Neural progenitor cell (in vitro differentiated cells): ENCODE measurements at regions not wholly inside any gene's neighbourhood (a gene's known extent, or its start where the extent isn't known, plus 50 kb on each side); places are given as distances from the start of the nearest gene placed in this dataset.

Source experiments
- DNase-seq: peaks from one replicate; pipeline ENCODE4 v3.0.0-alpha.2; 2016; ENCODE audit warnings: low spot score
- H2AFZ ChIP-seq: fragments of 200-600 bp; sonication (generic); replicated peaks from 2 replicates; pipeline ENCODE4 v1.6.1; 2016; ENCODE audit warnings: antibody characterized with exemption
- H3F3A ChIP-seq: fragments of 200-600 bp; sonication (generic); 2 replicates; pipeline ENCODE4 v1.6.1; 2016; ENCODE audit warnings: antibody characterized with exemption, low read depth
- H3K27ac ChIP-seq: fragments of 200-600 bp; sonication (generic); 2 replicates; pipeline ENCODE4 v1.5.1; 2016; ENCODE audit warnings: mild to moderate bottlenecking
- H3K27me3 ChIP-seq: fragments of 200-600 bp; sonication (generic); 2 replicates; pipeline ENCODE4 v1.6.1; 2016; ENCODE audit warnings: mild to moderate bottlenecking, moderate library complexity
- H3K36me3 ChIP-seq: fragments of 200-600 bp; sonication (generic); 2 replicates; pipeline ENCODE4 v1.5.1; 2016
- H3K4me1 ChIP-seq: fragments of 200-600 bp; sonication (generic); 2 replicates; pipeline ENCODE4 v1.6.1; 2016; ENCODE audit warnings: mixed run types
- H3K4me2 ChIP-seq: fragments of 200-600 bp; sonication (generic); 2 replicates; pipeline ENCODE4 v1.6.1; 2016
- H3K4me3 ChIP-seq: fragments of 200-600 bp; sonication (generic); 2 replicates; pipeline ENCODE4 v1.5.1; 2016
- H3K79me2 ChIP-seq: fragments of 200-600 bp; sonication (generic); 2 replicates; pipeline ENCODE4 v1.6.1; 2016; ENCODE audit warnings: low read depth
- H3K9ac ChIP-seq: fragments of 200-600 bp; sonication (generic); 2 replicates; pipeline ENCODE4 v1.6.1; 2016
- H3K9me3 ChIP-seq: fragments of 200-600 bp; sonication (generic); 2 replicates; pipeline ENCODE4 v1.5.1; 2016; ENCODE audit warnings: low read depth
- H4K20me1 ChIP-seq: fragments of 200-600 bp; sonication (generic); 2 replicates; pipeline ENCODE4 v1.6.1; 2016; ENCODE audit warnings: low read depth
- H3K27ac Mint-ChIP-seq: 3 replicates; pipeline ENCODE4 v1.8.0; 2021; ENCODE audit warnings: mixed read lengths
- H3K27me3 Mint-ChIP-seq: 2 replicates; pipeline ENCODE4 v1.8.0; 2022; ENCODE audit warnings: low read depth, mild to moderate bottlenecking, inconsistent platforms, moderate library complexity, mixed read lengths; ENCODE audit not compliant: insufficient read depth
- H3K36me3 Mint-ChIP-seq: 3 replicates; pipeline ENCODE4 v1.8.0; 2021; ENCODE audit warnings: mixed read lengths
- H3K4me1 Mint-ChIP-seq: 3 replicates; pipeline ENCODE4 v1.8.0; 2021; ENCODE audit warnings: mixed read lengths
- H3K4me3 Mint-ChIP-seq: 3 replicates; pipeline ENCODE4 v1.8.0; 2021; ENCODE audit warnings: mild to moderate bottlenecking, moderate library complexity, mixed read lengths
- H3K9me3 Mint-ChIP-seq: 3 replicates; pipeline ENCODE4 v1.8.0; 2020; ENCODE audit warnings: mixed read lengths
- EZH2 ChIP-seq: fragments of 200-600 bp; sonication (generic); IDR thresholded peaks from 2 replicates; pipeline ENCODE4 v1.6.1; 2017; ENCODE audit warnings: antibody characterized with exemption, mild to moderate bottlenecking, moderate library complexity
- EZH2phosphoT487 ChIP-seq: fragments of 200-600 bp; sonication (generic); IDR thresholded peaks from 2 replicates; pipeline ENCODE4 v1.6.1; 2017; ENCODE audit warnings: antibody characterized with exemption
- TF ChIP-seq, protein P1 (sequence below): fragments of 200-600 bp; sonication (generic); IDR thresholded peaks from 2 replicates; pipeline ENCODE4 v1.5.1; 2017; ENCODE audit warnings: antibody characterized with exemption, mild to moderate bottlenecking

DNA sequence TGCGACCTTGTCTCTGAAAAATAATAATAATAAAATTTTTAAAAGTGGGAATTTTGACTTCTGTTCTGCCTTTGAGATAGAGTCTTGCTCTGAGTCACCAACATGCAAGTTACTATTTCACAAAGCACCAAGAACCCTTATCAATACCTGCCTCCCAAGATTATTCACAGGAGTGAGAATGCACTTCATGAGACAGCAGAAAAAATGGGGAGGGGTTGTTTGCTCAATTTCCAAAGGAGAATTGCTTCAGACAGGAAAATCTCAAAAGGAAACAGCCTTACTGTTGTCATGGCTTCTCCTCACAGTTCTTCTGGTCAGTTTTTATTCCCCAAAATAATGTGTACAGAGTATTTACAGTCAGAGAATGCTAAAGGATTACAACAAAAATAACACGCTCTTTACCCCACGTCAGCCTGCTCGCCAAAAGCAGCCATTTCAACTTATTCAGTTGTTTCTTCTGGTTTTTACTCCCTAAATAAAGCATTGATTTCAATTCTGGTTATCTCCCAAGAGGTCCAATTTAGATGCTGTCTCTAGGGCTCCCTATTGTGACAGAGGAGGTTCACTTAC is 89.0 kb downstream of the PPCDC start:
- Mint-ChIP-seq H3K36me3 (peaks cover 14% of the 10 kb centered on the region), H3K4me3 (no peak overlapping the region), H3K4me1 (peaks cover 16% of the 10 kb centered on the region), H3K27me3 (peaks cover 2% of the 10 kb centered on the region), H3K27ac (no peak overlapping the region), H3K9me3 (peaks cover 17% of the 10 kb centered on the region)
- Histone ChIP-seq H4K20me1 (no peaks in the 10 kb centered on the region), H3K27me3 (no peaks in the 10 kb centered on the region), H3K9ac (no peak overlapping the region), H3K9me3 (no peaks in the 10 kb centered on the region), H3K27ac (no peak overlapping the region), H2AFZ (no peak overlapping the region), H3K79me2 (no peaks in the 10 kb centered on the region), H3K36me3 (no peaks in the 10 kb centered on the region), H3K4me2 (no peak overlapping the region), H3F3A (no peaks in the 10 kb centered on the region), H3K4me1 (peaks cover 10% of the 10 kb centered on the region), H3K4me3 (no peak overlapping the region)
- TF ChIP-seq, protein P1, sequence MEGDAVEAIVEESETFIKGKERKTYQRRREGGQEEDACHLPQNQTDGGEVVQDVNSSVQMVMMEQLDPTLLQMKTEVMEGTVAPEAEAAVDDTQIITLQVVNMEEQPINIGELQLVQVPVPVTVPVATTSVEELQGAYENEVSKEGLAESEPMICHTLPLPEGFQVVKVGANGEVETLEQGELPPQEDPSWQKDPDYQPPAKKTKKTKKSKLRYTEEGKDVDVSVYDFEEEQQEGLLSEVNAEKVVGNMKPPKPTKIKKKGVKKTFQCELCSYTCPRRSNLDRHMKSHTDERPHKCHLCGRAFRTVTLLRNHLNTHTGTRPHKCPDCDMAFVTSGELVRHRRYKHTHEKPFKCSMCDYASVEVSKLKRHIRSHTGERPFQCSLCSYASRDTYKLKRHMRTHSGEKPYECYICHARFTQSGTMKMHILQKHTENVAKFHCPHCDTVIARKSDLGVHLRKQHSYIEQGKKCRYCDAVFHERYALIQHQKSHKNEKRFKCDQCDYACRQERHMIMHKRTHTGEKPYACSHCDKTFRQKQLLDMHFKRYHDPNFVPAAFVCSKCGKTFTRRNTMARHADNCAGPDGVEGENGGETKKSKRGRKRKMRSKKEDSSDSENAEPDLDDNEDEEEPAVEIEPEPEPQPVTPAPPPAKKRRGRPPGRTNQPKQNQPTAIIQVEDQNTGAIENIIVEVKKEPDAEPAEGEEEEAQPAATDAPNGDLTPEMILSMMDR: no peak
- TF ChIP-seq EZH2phosphoT487: no peak
- no peak for TF ChIP-seq EZH2
- DNase-seq: no peak

DNA sequence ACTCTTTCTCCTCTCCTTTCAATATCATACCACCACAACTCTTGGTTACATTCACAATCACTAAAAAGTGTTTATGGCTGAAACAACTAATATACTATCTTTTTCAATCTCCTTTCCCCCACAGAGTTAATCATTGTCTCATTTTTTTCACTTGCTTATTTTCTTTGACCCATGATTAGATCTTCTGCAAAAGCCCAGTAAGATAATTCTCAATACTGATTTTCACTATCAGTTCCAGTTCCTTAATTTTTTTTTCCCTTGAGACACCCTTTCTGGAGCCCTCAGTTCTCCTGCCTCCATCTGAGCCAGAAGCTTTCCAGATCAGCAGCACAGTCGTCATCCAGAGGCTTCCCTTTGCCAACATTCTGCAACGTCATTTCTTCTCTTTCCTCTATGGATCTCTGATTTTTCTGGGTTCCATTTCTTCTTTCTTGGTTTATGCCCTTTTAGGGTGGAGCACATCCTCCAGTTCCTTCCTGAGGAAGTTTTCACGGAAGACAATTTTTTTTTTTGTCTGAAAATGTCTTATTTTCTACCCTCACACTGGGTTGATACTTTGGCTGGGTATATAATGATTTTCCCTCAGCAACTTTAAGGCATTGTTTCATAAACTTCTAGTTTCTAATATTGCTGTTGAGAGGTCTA is 88.7 kb upstream of the C15orf39 start:
- Histone ChIP-seq H2AFZ (no peak overlapping the region), H3K27ac (no peak overlapping the region), H3K4me1 (peaks cover 10% of the 10 kb centered on the region), H3K4me2 (no peak overlapping the region), H4K20me1 (no peaks in the 10 kb centered on the region), H3K9me3 (no peaks in the 10 kb centered on the region), H3K36me3 (no peaks in the 10 kb centered on the region), H3K27me3 (no peaks in the 10 kb centered on the region), H3K79me2 (no peaks in the 10 kb centered on the region), H3K4me3 (no peak overlapping the region), H3F3A (no peaks in the 10 kb centered on the region), H3K9ac (no peak overlapping the region)
- TF ChIP-seq, protein P1: no peak
- no peak for TF ChIP-seq EZH2phosphoT487
- TF ChIP-seq EZH2: no peak
- Mint-ChIP-seq H3K4me1 (peaks cover 13% of the 10 kb centered on the region), H3K27me3 (peaks cover 2% of the 10 kb centered on the region), H3K27ac (no peak overlapping the region), H3K9me3 (peaks cover 17% of the 10 kb centered on the region), H3K4me3 (no peak overlapping the region), H3K36me3 (peaks cover 14% of the 10 kb centered on the region)
- no peak for DNase-seq

DNA sequence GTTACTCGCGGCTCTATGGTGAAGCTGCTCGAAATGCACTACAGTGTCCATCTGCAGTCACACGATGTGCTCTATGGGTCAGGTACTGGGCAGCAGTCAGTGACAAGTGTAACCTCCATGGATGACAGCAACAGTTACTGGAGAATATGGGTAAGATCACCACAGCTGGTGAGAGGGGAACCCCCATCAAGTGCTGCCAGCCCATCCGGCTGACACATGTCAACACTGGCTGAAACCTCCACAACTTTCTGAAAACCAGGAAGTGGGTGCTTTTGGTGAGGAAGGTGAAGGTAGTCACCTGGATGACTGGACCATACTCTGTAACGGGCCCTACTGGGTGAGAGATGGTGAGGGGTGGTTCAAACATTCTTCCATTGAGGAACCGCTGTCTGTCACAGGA is 87.4 kb upstream of the C15orf39 start:
- Mint-ChIP-seq H3K4me1 (no peaks in the 10 kb centered on the region), H3K27me3 (peaks cover 2% of the 10 kb centered on the region), H3K4me3 (no peak overlapping the region), H3K36me3 (peaks cover 14% of the 10 kb centered on the region), H3K9me3 (peaks cover 19% of the 10 kb centered on the region), H3K27ac (no peak overlapping the region)
- H3K27me3 ChIP-seq: no peaks in the 10 kb centered on the region
- peaks cover 6% of the 10 kb centered on the region for H3K9me3 ChIP-seq
- H2AFZ ChIP-seq: no peak overlapping the region
- no peaks in the 10 kb centered on the region for H3F3A ChIP-seq
- TF ChIP-seq EZH2phosphoT487: no peak
- TF ChIP-seq EZH2: no peak
- TF ChIP-seq, protein P1: no peak
- no peak overlapping the region for H3K4me3 ChIP-seq
- no peaks in the 10 kb centered on the region for H3K36me3 ChIP-seq
- DNase-seq: no peak
- no peak overlapping the region for H3K4me2 ChIP-seq
- H3K27ac ChIP-seq: no peak overlapping the region
- no peak overlapping the region for H3K9ac ChIP-seq
- H3K4me1 ChIP-seq: peaks cover under 1% of the 10 kb centered on the region
- no peaks in the 10 kb centered on the region for H4K20me1 ChIP-seq
- no peaks in the 10 kb centered on the region for H3K79me2 ChIP-seq
